ENCODE measurements at regions not wholly inside any gene's neighbourhood (a gene's known extent, or its start where the extent isn't known, plus 50 kb on each side); places are given as distances from the start of the nearest gene placed in this dataset.

GRCh38 chr12:125633686-125634085 is 568.5 kb downstream of the AACS start:
- no peaks in the 10 kb centered on the region for H3K27me3 ChIP-seq (replicated peaks; ENCODE audit: control insufficient read depth, insufficient read depth, low read length)
- TF ChIP-seq CTCF (IDR thresholded peaks at IDR 0.05; ENCODE audit: insufficient read depth, low read length, poor library complexity, severe bottlenecking) = no peak
- no peak overlapping the region for H3K4me3 ChIP-seq (replicated peaks; ENCODE audit: low read depth, low read length)
- no peaks in the 10 kb centered on the region for H3K36me3 ChIP-seq (ENCODE audit: control insufficient read depth, insufficient read depth, low read length)
- DNase-seq (ENCODE audit: extremely low read depth, insufficient read length) = no peak

- Histone ChIP-seq H3K27me3 (replicated peaks; ENCODE audit: control insufficient read depth, insufficient read depth, low read length) (no peaks in the 10 kb centered on the region), H3K4me3 (replicated peaks; ENCODE audit: low read depth, low read length) (no peak overlapping the region), H3K36me3 (ENCODE audit: control insufficient read depth, insufficient read depth, low read length) (no peaks in the 10 kb centered on the region)
- no peak for TF ChIP-seq CTCF (IDR thresholded peaks at IDR 0.05; ENCODE audit: insufficient read depth, low read length, poor library complexity, severe bottlenecking)
- DNase-seq (ENCODE audit: extremely low read depth, insufficient read length) = no peak
Observed at GRCh38 chr12:125634813-125635212, 569.6 kb downstream of the AACS start.

GRCh38 chr12:125639826-125640225 is 574.6 kb downstream of the AACS start:
- no peaks in the 10 kb centered on the region for H3K36me3 ChIP-seq (ENCODE audit: control insufficient read depth, insufficient read depth, low read length)
- TF ChIP-seq CTCF (IDR thresholded peaks at IDR 0.05; ENCODE audit: insufficient read depth, low read length, poor library complexity, severe bottlenecking) = no peak
- H3K27me3 ChIP-seq (replicated peaks; ENCODE audit: control insufficient read depth, insufficient read depth, low read length) = no peaks in the 10 kb centered on the region
- no peak for DNase-seq (ENCODE audit: extremely low read depth, insufficient read length)
- H3K4me3 ChIP-seq (replicated peaks; ENCODE audit: low read depth, low read length) = no peak overlapping the region

GRCh38 chr12:125643055-125643454 is 577.8 kb downstream of the AACS start:
- no peak for DNase-seq (ENCODE audit: extremely low read depth, insufficient read length)
- H3K36me3 ChIP-seq (ENCODE audit: control insufficient read depth, insufficient read depth, low read length) = no peaks in the 10 kb centered on the region
- TF ChIP-seq CTCF (IDR thresholded peaks at IDR 0.05; ENCODE audit: insufficient read depth, low read length, poor library complexity, severe bottlenecking) = no peak
- no peaks in the 10 kb centered on the region; the same call in 1 of the 2 replicates for H3K27me3 ChIP-seq (replicated peaks; ENCODE audit: control insufficient read depth, insufficient read depth, low read length)
- no peak overlapping the region for H3K4me3 ChIP-seq (replicated peaks; ENCODE audit: low read depth, low read length)

- H3K36me3 ChIP-seq (ENCODE audit: control insufficient read depth, insufficient read depth, low read length) = no peaks in the 10 kb centered on the region
- no peak for TF ChIP-seq CTCF (IDR thresholded peaks at IDR 0.05; ENCODE audit: insufficient read depth, low read length, poor library complexity, severe bottlenecking)
- H3K4me3 ChIP-seq (replicated peaks; ENCODE audit: low read depth, low read length) = no peak overlapping the region
- no peak for DNase-seq (ENCODE audit: extremely low read depth, insufficient read length)
- no peaks in the 10 kb centered on the region; the same call in 1 of the 2 replicates for H3K27me3 ChIP-seq (replicated peaks; ENCODE audit: control insufficient read depth, insufficient read depth, low read length)
Observed at GRCh38 chr12:125645724-125646123, 580.5 kb downstream of the AACS start.

- TF ChIP-seq CTCF (IDR thresholded peaks at IDR 0.05; ENCODE audit: insufficient read depth, low read length, poor library complexity, severe bottlenecking) = no peak
- H3K27me3 ChIP-seq (replicated peaks; ENCODE audit: control insufficient read depth, insufficient read depth, low read length) = no peaks in the 10 kb centered on the region
- H3K36me3 ChIP-seq (ENCODE audit: control insufficient read depth, insufficient read depth, low read length) = no peaks in the 10 kb centered on the region
- DNase-seq (ENCODE audit: extremely low read depth, insufficient read length) = no peak
- H3K4me3 ChIP-seq (replicated peaks; ENCODE audit: low read depth, low read length) = no peak overlapping the region
Observed at GRCh38 chr12:125650587-125650986, 585.4 kb downstream of the AACS start.

Data from GM06990 (cell line).